Natural killer cell (primary cell): ENCODE measurements at regions not wholly inside any gene's neighbourhood (a gene's known extent, or its start where the extent isn't known, plus 50 kb on each side); places are given as distances from the start of the nearest gene placed in this dataset.

Experiments used
- ATAC-seq, 3 donors: fragments of 150-1000 bp in 2 of 3; fragments of 200-7000 bp in 1 of 3; cut with Tn5 transposase; 1 replicate in 1 of 3; 2 replicates in 2 of 3; pipeline ENCODE4 v1.10.0; 2021; ENCODE audit warnings: mild to moderate bottlenecking in 2 of 3, moderate library complexity in 2 of 3
- DNase-seq, 2 donors: peaks; one replicate each; pipeline versions ENCODE4 v3.0.0 to v3.0.0-alpha.2; 2013 to 2021; ENCODE audit warnings: mixed read lengths in 1 of 2
- H3K27ac ChIP-seq: one replicate; pipeline ENCODE4 v1.5.1; 2013; ENCODE audit warnings: mild to moderate bottlenecking, low read length
- H3K27me3 ChIP-seq: one replicate; pipeline ENCODE4 v1.6.1; 2013; ENCODE audit warnings: low read length; ENCODE audit not compliant: control insufficient read depth, insufficient read depth
- H3K36me3 ChIP-seq: one replicate; pipeline ENCODE4 v1.6.1; 2013; ENCODE audit warnings: low read length; ENCODE audit not compliant: control insufficient read depth, insufficient read depth
- H3K4me1 ChIP-seq: one replicate; pipeline ENCODE4 v1.6.1; 2013; ENCODE audit warnings: low read length; ENCODE audit not compliant: control insufficient read depth, insufficient read depth
- H3K4me3 ChIP-seq: one replicate; pipeline ENCODE4 v1.5.1; 2013; ENCODE audit warnings: low read length
- H3K9me3 ChIP-seq: one replicate; pipeline ENCODE4 v1.6.1; 2013; ENCODE audit warnings: low read length; ENCODE audit not compliant: control insufficient read depth, insufficient read depth
- H3K27ac Mint-ChIP-seq, 2 donors: one replicate each; pipeline ENCODE4 v1.8.0; 2022; ENCODE audit warnings: mild to moderate bottlenecking in 2 of 2, mixed read lengths in 2 of 2, moderate library complexity in 1 of 2
- H3K27me3 Mint-ChIP-seq, 2 donors: one replicate each; pipeline ENCODE4 v1.8.0; 2022; ENCODE audit warnings: low read depth in 2 of 2, mixed read lengths in 2 of 2
- H3K36me3 Mint-ChIP-seq: one replicate; pipeline ENCODE4 v1.8.0; 2022; ENCODE audit warnings: mixed read lengths
- H3K4me1 Mint-ChIP-seq, 2 donors: one replicate each; pipeline ENCODE4 v1.8.0; 2022; ENCODE audit warnings: mixed read lengths in 2 of 2
- H3K4me3 Mint-ChIP-seq: one replicate; pipeline ENCODE4 v1.8.0; 2022; ENCODE audit warnings: mild to moderate bottlenecking, moderate library complexity, mixed read lengths
- H3K9me3 Mint-ChIP-seq, 2 donors: one replicate each; pipeline ENCODE4 v1.8.0; 2022; ENCODE audit warnings: mixed read lengths in 2 of 2
- WGBS: methylation state at CpG from one replicate; pipeline ENCODE4 v1.1.7; 2013; ENCODE audit warnings: missing lambda C conversion rate; ENCODE audit not compliant: insufficient coverage; 5-methylcytosine and 5-hydroxymethylcytosine counted together
- intact Hi-C: fragments of 100-400 bp; cut with micrococcal nuclease; formaldehyde crosslinking; loops from one replicate; pipeline ENCODE4 v1.14.2; 2022
- TF ChIP-seq, protein P1 (sequence below): fragments of 200-600 bp; IDR thresholded peaks from one replicate; pipeline ENCODE4 v1.8.0; 2022; ENCODE audit warnings: antibody characterized with exemption

DNA sequence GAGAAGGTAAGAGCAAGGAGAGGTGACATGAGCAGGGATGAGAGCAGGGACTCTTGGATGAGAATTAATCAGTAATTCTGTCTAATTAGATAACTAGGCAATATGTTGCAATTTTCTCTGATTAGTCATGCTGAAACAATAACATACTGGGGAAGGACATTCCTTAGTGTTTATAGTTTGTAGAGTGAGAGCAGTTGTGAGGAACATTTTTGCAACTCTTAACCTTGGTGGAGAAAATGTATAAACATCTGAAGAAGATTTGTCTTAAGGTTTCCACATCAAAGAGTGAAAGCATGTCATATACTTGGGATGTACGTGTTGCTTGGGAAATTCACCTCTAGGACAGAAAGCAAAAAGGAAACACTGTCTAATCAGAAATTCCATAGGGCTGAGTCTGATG, 955.4 kb upstream of the FANCL start:
- DNase-seq (no peak), ATAC-seq (no peak)
- WGBS, result 82% methylated on average over 1 of the region's 1 CpG
- Histone ChIP-seq H3K4me3 (no peak overlapping the region), H3K4me1 (no peaks in the 10 kb centered on the region), H3K36me3 (no peaks in the 10 kb centered on the region), H3K27me3 (no peaks in the 10 kb centered on the region), H3K9me3 (no peaks in the 10 kb centered on the region), H3K27ac (no peak overlapping the region)
- Mint-ChIP-seq H3K27me3 (no peaks in the 10 kb centered on the region), H3K4me1 (no peaks in the 10 kb centered on the region), H3K27ac (no peak overlapping the region), H3K4me3 (no peak overlapping the region), H3K36me3 (no peaks in the 10 kb centered on the region), H3K9me3 (peaks cover 3 to 5% of the 10 kb centered on the region in 2 donors)
- intact Hi-C loops, result no loop called here
- TF ChIP-seq, protein P1, sequence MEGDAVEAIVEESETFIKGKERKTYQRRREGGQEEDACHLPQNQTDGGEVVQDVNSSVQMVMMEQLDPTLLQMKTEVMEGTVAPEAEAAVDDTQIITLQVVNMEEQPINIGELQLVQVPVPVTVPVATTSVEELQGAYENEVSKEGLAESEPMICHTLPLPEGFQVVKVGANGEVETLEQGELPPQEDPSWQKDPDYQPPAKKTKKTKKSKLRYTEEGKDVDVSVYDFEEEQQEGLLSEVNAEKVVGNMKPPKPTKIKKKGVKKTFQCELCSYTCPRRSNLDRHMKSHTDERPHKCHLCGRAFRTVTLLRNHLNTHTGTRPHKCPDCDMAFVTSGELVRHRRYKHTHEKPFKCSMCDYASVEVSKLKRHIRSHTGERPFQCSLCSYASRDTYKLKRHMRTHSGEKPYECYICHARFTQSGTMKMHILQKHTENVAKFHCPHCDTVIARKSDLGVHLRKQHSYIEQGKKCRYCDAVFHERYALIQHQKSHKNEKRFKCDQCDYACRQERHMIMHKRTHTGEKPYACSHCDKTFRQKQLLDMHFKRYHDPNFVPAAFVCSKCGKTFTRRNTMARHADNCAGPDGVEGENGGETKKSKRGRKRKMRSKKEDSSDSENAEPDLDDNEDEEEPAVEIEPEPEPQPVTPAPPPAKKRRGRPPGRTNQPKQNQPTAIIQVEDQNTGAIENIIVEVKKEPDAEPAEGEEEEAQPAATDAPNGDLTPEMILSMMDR, result no peak

DNA sequence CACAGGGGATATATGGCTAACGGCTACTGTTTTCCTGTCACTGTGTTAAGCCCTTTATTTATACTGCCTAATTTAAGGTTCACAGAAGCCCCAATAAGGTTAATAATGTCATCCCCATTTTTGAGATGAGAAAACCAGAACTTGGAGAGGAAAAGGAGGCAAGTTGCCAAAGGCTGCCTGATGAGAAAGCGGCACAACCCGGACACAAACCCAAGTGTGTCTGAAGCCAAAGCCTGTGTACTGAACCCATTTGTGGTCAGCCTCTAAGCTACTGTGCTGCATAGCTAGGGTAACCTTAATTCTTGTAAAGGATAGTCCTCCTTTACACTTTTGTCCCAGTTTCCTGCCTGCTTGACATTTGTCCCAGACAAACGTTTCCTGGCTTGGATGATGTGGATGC, 954.7 kb upstream of the FANCL start:
- Histone ChIP-seq H3K27me3 (no peaks in the 10 kb centered on the region), H3K9me3 (no peaks in the 10 kb centered on the region), H3K27ac (no peak overlapping the region), H3K4me3 (no peak overlapping the region), H3K4me1 (no peaks in the 10 kb centered on the region), H3K36me3 (no peaks in the 10 kb centered on the region)
- Mint-ChIP-seq H3K27me3 (no peaks in the 10 kb centered on the region), H3K36me3 (no peaks in the 10 kb centered on the region), H3K4me1 (no peaks in the 10 kb centered on the region), H3K4me3 (no peak overlapping the region), H3K27ac (no peak overlapping the region), H3K9me3 (peaks cover 3 to 5% of the 10 kb centered on the region in 2 donors)
- TF ChIP-seq, protein P1, result no peak
- DNase-seq (no peak), ATAC-seq (no peak)
- WGBS, result 93% methylated on average over 4 of the region's 4 CpGs
- intact Hi-C loops, result no loop called here

DNA sequence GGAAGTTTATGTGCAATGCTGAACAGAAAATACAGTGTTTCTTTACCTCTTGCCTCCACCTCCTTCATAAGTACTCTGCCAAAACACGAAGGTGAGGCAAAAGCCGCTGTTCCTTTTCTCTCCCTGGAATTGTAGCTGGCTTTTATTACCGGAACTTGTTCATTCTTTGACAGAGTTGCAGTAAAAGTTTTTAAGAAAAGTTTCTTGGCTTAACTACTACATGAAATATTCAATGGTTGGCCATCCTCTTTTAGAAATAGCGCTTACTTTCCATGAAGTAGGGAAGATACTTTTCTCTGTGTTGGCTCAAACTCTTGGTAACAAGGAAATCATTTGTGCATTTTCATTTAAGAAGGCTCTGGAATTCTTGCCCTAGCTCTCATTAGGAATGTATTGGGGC, 950.7 kb upstream of the FANCL start:
- Mint-ChIP-seq H3K36me3 (no peaks in the 10 kb centered on the region), H3K27ac (no peak overlapping the region), H3K4me3 (no peak overlapping the region), H3K4me1 (no peaks in the 10 kb centered on the region), H3K9me3 (peaks cover 0 to 4% of the 10 kb centered on the region in 2 donors), H3K27me3 (no peaks in the 10 kb centered on the region)
- intact Hi-C loops, result no loop called here
- H3K27me3 ChIP-seq, result no peaks in the 10 kb centered on the region
- no peaks in the 10 kb centered on the region for H3K4me1 ChIP-seq
- TF ChIP-seq, protein P1, result no peak
- H3K9me3 ChIP-seq, result no peaks in the 10 kb centered on the region
- no peaks in the 10 kb centered on the region for H3K36me3 ChIP-seq
- H3K4me3 ChIP-seq, result no peak overlapping the region
- ATAC-seq, result no peak
- 91% methylated on average over 4 of the region's 4 CpGs for WGBS
- no peak for DNase-seq
- H3K27ac ChIP-seq, result no peak overlapping the region

DNA sequence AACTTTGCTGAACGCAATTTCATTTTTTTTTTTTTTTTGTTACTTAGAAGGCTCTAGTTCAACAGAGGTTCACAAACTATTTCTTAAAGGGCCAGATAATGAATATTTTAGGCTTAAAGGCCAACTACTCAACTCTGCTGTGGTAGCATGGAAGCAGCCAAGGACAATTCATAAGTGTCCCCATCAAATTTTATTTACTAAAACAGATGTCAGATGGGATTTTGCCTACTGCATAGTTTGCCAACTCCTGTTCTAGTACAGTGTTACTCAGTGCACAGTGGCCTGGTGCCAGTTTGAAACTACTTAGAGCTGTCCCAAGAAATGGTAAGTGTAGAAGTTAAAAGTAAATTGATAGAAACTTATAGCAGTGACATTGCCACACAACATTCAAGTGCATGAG, 949.4 kb upstream of the FANCL start:
- no peak overlapping the region for H3K4me3 Mint-ChIP-seq
- no peaks in the 10 kb centered on the region for H3K4me1 Mint-ChIP-seq
- TF ChIP-seq, protein P1, result no peak
- Histone ChIP-seq H3K27ac (no peak overlapping the region), H3K27me3 (no peaks in the 10 kb centered on the region), H3K4me1 (no peaks in the 10 kb centered on the region), H3K36me3 (no peaks in the 10 kb centered on the region), H3K9me3 (no peaks in the 10 kb centered on the region), H3K4me3 (no peak overlapping the region)
- no peaks in the 10 kb centered on the region for H3K36me3 Mint-ChIP-seq
- DNase-seq (no peak), ATAC-seq (no peak)
- H3K9me3 Mint-ChIP-seq, result peaks cover 0 to 4% of the 10 kb centered on the region in 2 donors
- no peak overlapping the region for H3K27ac Mint-ChIP-seq
- intact Hi-C loops, result no loop called here
- WGBS, result no CpG with 5 or more reads among the region's 1 CpG
- H3K27me3 Mint-ChIP-seq, result no peaks in the 10 kb centered on the region
